Activated CD4-positive, alpha-beta T cell treated with anti-CD3 and anti-CD28 coated beads, Interleukin-2, amount 10 ng/mL, durations not matched to agents 7 days and 5 days (primary cell): ENCODE measurements at regions not wholly inside any gene's neighbourhood (a gene's known extent, or its start where the extent isn't known, plus 50 kb on each side); places are given as distances from the start of the nearest gene placed in this dataset.
"Not testable (repeated sequence)": the region's sequence is repeated elsewhere in the genome, so short reads cannot be mapped to it uniquely, and the experiment has no call there.

Experiments used
- CTCF ChIA-PET: fragments of 350-600 bp; sonication (Branson Sonifier 250); formaldehyde crosslinking; loops from one replicate; lab custom pipeline; 2021; ENCODE audit warnings: antibody characterized with exemption; lab: Charles Lee
- POLR2A ChIA-PET: fragments of 350-600 bp; sonication (Branson Sonifier 250); formaldehyde crosslinking; loops from one replicate; lab custom pipeline; 2021; ENCODE audit warnings: antibody characterized with exemption; lab: Charles Lee
- DNase-seq: peaks from one replicate; pipeline ENCODE4 v3.0.0-alpha.2; 2020
- H3K27ac Mint-ChIP-seq: one replicate; pipeline ENCODE4 v1.8.0; 2021; ENCODE audit warnings: mild to moderate bottlenecking, moderate library complexity, mixed read lengths
- H3K27me3 Mint-ChIP-seq: one replicate; pipeline ENCODE4 v1.8.0; 2021; ENCODE audit warnings: mixed read lengths
- H3K36me3 Mint-ChIP-seq: one replicate; pipeline ENCODE4 v1.8.0; 2021; ENCODE audit warnings: low read depth, mixed read lengths
- H3K4me1 Mint-ChIP-seq: one replicate; pipeline ENCODE4 v1.8.0; 2021; ENCODE audit warnings: mixed read lengths
- H3K4me3 Mint-ChIP-seq: one replicate; pipeline ENCODE4 v1.8.0; 2021; ENCODE audit warnings: mild to moderate bottlenecking, moderate library complexity, mixed read lengths
- H3K9me3 Mint-ChIP-seq: one replicate; pipeline ENCODE4 v1.8.0; 2021; ENCODE audit warnings: mixed read lengths

DNA sequence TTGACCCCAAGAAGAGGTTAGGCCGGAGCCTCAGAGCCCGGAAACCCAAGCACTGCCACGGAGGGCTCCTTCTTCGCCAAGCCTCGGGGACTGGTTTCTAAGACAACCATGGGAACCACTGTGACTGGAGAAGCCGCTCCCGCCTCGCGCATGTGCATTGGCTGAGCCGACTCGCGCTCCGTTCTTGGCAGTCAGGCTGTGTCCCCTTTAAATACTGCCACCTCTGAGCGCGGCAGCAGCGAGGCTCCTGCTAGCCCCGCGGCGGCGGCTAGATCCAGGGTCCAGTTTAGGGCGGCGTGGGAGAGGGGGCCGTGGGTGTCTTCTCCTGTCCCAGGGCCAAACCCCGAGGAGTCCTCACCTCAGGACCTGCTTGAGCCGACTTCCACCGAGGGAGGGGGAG is 457.1 kb upstream of the ZNG1F start:
- H3K9me3 Mint-ChIP-seq, POLR2A ChIA-PET: not testable (repeated sequence)

DNA sequence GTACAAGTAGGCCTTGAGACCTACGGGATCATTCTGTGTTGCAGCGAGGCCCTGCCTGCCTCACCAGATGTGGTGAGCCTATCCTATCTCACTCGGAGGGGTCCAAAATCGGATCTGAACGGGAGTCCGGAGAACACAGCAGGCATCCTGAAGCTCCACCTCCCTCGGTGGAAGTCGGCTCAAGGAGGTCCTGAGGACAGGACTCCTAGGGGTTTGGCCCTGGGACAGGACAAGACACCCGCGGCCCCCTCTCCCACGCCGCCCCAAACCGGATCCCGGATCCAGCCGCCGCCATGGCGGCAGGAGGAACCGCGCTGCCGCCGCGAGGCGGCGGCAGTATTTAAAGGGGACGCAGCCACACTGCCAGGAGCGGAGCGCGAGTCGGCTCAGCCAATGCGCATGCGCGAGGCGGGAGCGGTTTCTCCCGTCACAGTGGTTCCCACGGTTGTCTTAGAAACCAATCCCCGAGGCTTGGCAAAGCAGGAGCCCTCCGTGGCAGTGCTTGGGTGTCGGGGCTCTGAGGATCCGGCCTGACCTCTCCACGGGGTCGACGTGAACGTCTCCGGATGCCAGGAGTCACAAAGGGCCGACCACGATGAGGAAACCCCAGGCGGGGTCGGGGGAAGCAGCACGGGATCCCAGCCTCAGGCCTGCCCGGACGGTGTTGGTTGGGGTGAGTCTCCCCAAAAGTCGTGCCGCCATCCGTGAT is 454.6 kb upstream of the ZNG1F start:
- H3K9me3 Mint-ChIP-seq, H3K36me3 Mint-ChIP-seq, POLR2A ChIA-PET: not testable (repeated sequence)

More for the DNA sequence above, 457.1 kb upstream of the ZNG1F start:
- H3K27me3 Mint-ChIP-seq, CTCF ChIA-PET, H3K4me1 Mint-ChIP-seq, H3K36me3 Mint-ChIP-seq, H3K4me3 Mint-ChIP-seq, H3K27ac Mint-ChIP-seq, DNase-seq: not testable (repeated sequence)

GRCh38 chr9:41633726-41634125 is 444.6 kb upstream of the ZNG1F start:
- POLR2A ChIA-PET, H3K36me3 Mint-ChIP-seq, H3K4me3 Mint-ChIP-seq, CTCF ChIA-PET, H3K9me3 Mint-ChIP-seq, H3K4me1 Mint-ChIP-seq, H3K27ac Mint-ChIP-seq, H3K27me3 Mint-ChIP-seq, DNase-seq: not testable (repeated sequence)

More for the DNA sequence above, 454.6 kb upstream of the ZNG1F start:
- peak; percentile 75 for DNase-seq
- Mint-ChIP-seq H3K4me3 (peak overlapping the region; percentile 68), H3K27ac (peak overlapping the region; percentile 81)
- CTCF ChIA-PET, H3K4me1 Mint-ChIP-seq, H3K27me3 Mint-ChIP-seq: not testable (repeated sequence)

- CTCF ChIA-PET, H3K27ac Mint-ChIP-seq, H3K4me1 Mint-ChIP-seq, H3K27me3 Mint-ChIP-seq, H3K4me3 Mint-ChIP-seq, H3K36me3 Mint-ChIP-seq, POLR2A ChIA-PET, DNase-seq, H3K9me3 Mint-ChIP-seq: not testable (repeated sequence)
These were observed 434.5 kb upstream of the ZNG1F start for GRCh38 chr9:41623666-41624065.

DNA sequence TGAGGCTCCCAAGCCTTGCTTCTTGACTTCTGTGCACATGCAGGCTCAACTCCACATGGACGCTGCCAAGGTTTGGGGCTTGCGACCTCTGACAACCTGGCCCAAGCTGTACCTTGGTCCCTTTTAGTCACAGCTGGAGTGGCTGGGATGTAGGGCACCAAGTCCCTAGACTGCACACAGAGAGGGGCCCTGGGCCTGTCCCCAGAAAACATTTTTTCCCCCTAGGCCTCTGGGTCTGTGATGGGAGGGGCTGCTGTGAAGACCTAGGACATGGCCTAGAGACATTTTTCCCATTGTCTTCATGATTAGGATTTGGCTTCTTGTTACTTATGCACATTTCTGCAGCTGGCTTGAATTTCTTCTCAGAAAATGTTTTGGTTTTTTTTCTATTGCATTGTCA is 430.1 kb upstream of the ZNG1F start:
- H3K27ac Mint-ChIP-seq, H3K4me3 Mint-ChIP-seq, H3K9me3 Mint-ChIP-seq, DNase-seq, H3K27me3 Mint-ChIP-seq, CTCF ChIA-PET, H3K4me1 Mint-ChIP-seq, H3K36me3 Mint-ChIP-seq, POLR2A ChIA-PET: not testable (repeated sequence)

- H3K4me1 Mint-ChIP-seq, H3K4me3 Mint-ChIP-seq, H3K27me3 Mint-ChIP-seq, POLR2A ChIA-PET, H3K27ac Mint-ChIP-seq, H3K9me3 Mint-ChIP-seq, DNase-seq, H3K36me3 Mint-ChIP-seq, CTCF ChIA-PET: not testable (repeated sequence)
These were observed 417.9 kb upstream of the ZNG1F start for GRCh38 chr9:41606961-41607547.

DNA sequence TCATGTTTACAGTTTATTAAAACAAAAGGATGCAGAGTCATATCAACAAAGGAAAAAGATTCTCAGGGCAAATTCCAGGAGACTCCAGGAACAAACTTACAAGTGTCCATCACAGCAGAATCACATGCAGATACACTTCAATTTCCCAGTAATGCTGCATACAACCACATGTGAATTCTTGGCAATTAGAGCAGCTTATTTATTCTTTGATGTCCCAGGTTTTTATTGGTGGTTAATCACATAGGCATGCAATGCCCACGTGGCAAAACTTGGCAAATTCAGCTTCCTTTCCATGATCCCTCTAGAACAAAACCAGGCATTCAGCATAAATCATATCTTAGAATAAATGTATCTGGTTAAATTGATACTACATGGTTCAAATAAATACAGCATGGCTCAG is 376.5 kb upstream of the ZNG1F start:
- H3K27ac Mint-ChIP-seq, H3K36me3 Mint-ChIP-seq, H3K9me3 Mint-ChIP-seq, DNase-seq, H3K27me3 Mint-ChIP-seq, H3K4me1 Mint-ChIP-seq, POLR2A ChIA-PET, CTCF ChIA-PET, H3K4me3 Mint-ChIP-seq: not testable (repeated sequence)
